ENCODE measurements at regions not wholly inside any gene's neighbourhood (a gene's known extent, or its start where the extent isn't known, plus 50 kb on each side); places are given as distances from the start of the nearest gene placed in this dataset.
"Not testable (repeated sequence)": the region's sequence is repeated elsewhere in the genome, so short reads cannot be mapped to it uniquely, and the experiment has no call there.

GRCh38 chr4:147217655-147218054, 263.2 kb upstream of the EDNRA start:
- no peaks in the 10 kb centered on the region for H3K9me3 ChIP-seq (ENCODE audit: control insufficient read depth in 1 of 2, low read length in 2 of 2)
- H3K9ac ChIP-seq (ENCODE audit: low read depth in 1 of 2, low read length in 2 of 2), result no peak overlapping the region
- no peaks in the 10 kb centered on the region for H3K36me3 ChIP-seq (ENCODE audit: control insufficient read depth in 1 of 2, insufficient read depth in 2 of 2, low read length in 2 of 2)
- H3K27me3 ChIP-seq (ENCODE audit: control insufficient read depth in 1 of 2, insufficient read depth in 2 of 2, low read length in 2 of 2), result no peaks in the 10 kb centered on the region
- no peaks in the 10 kb centered on the region for H3K4me1 ChIP-seq (ENCODE audit: control insufficient read depth in 1 of 2, insufficient read depth in 2 of 2, low read length in 2 of 2)
- no peak overlapping the region for H3K27ac ChIP-seq (ENCODE audit: low read depth, low read length)
- H3K4me3 ChIP-seq (ENCODE audit: low read depth in 1 of 2, low read length in 2 of 2), result no peak overlapping the region

- Histone ChIP-seq H3K9me3 (ENCODE audit: control insufficient read depth in 1 of 2, low read length in 2 of 2) (no peaks in the 10 kb centered on the region), H3K9ac (ENCODE audit: low read depth in 1 of 2, low read length in 2 of 2) (no peak overlapping the region), H3K4me3 (ENCODE audit: low read depth in 1 of 2, low read length in 2 of 2) (no peak overlapping the region), H3K36me3 (ENCODE audit: control insufficient read depth in 1 of 2, insufficient read depth in 2 of 2, low read length in 2 of 2) (no peaks in the 10 kb centered on the region), H3K27ac (ENCODE audit: low read depth, low read length) (no peak overlapping the region), H3K4me1 (ENCODE audit: control insufficient read depth in 1 of 2, insufficient read depth in 2 of 2, low read length in 2 of 2) (no peaks in the 10 kb centered on the region), H3K27me3 (ENCODE audit: control insufficient read depth in 1 of 2, insufficient read depth in 2 of 2, low read length in 2 of 2) (no peaks in the 10 kb centered on the region)
Measured at GRCh38 chr4:147219145-147219544, 261.8 kb upstream of the EDNRA start.

- no peaks in the 10 kb centered on the region for H3K4me1 ChIP-seq (ENCODE audit: control insufficient read depth in 1 of 2, insufficient read depth in 2 of 2, low read length in 2 of 2)
- H3K9ac ChIP-seq (ENCODE audit: low read depth in 1 of 2, low read length in 2 of 2), result no peak overlapping the region
- H3K27me3 ChIP-seq (ENCODE audit: control insufficient read depth in 1 of 2, insufficient read depth in 2 of 2, low read length in 2 of 2), result no peaks in the 10 kb centered on the region
- no peak overlapping the region for H3K27ac ChIP-seq (ENCODE audit: low read depth, low read length)
- no peaks in the 10 kb centered on the region for H3K36me3 ChIP-seq (ENCODE audit: control insufficient read depth in 1 of 2, insufficient read depth in 2 of 2, low read length in 2 of 2)
- no peak overlapping the region for H3K4me3 ChIP-seq (ENCODE audit: low read depth in 1 of 2, low read length in 2 of 2)
- H3K9me3 ChIP-seq (ENCODE audit: control insufficient read depth in 1 of 2, low read length in 2 of 2), result no peaks in the 10 kb centered on the region
Measured at GRCh38 chr4:147220833-147221232, 260.1 kb upstream of the EDNRA start.

GRCh38 chr4:147222906-147223305, 258.0 kb upstream of the EDNRA start:
- no peak overlapping the region for H3K27ac ChIP-seq (ENCODE audit: low read depth, low read length)
- no peaks in the 10 kb centered on the region for H3K9me3 ChIP-seq (ENCODE audit: control insufficient read depth in 1 of 2, low read length in 2 of 2)
- no peak overlapping the region for H3K9ac ChIP-seq (ENCODE audit: low read depth in 1 of 2, low read length in 2 of 2)
- no peaks in the 10 kb centered on the region for H3K4me1 ChIP-seq (ENCODE audit: control insufficient read depth in 1 of 2, insufficient read depth in 2 of 2, low read length in 2 of 2)
- no peak overlapping the region for H3K4me3 ChIP-seq (ENCODE audit: low read depth in 1 of 2, low read length in 2 of 2)
- H3K36me3 ChIP-seq (ENCODE audit: control insufficient read depth in 1 of 2, insufficient read depth in 2 of 2, low read length in 2 of 2), result no peaks in the 10 kb centered on the region
- no peaks in the 10 kb centered on the region for H3K27me3 ChIP-seq (ENCODE audit: control insufficient read depth in 1 of 2, insufficient read depth in 2 of 2, low read length in 2 of 2)

GRCh38 chr4:147223576-147223975, 257.3 kb upstream of the EDNRA start:
- Histone ChIP-seq H3K27ac (ENCODE audit: low read depth, low read length) (no peak overlapping the region), H3K9me3 (ENCODE audit: control insufficient read depth in 1 of 2, low read length in 2 of 2) (no peaks in the 10 kb centered on the region), H3K4me1 (ENCODE audit: control insufficient read depth in 1 of 2, insufficient read depth in 2 of 2, low read length in 2 of 2) (no peaks in the 10 kb centered on the region), H3K27me3 (ENCODE audit: control insufficient read depth in 1 of 2, insufficient read depth in 2 of 2, low read length in 2 of 2) (no peaks in the 10 kb centered on the region), H3K9ac (ENCODE audit: low read depth in 1 of 2, low read length in 2 of 2) (no peak overlapping the region), H3K36me3 (ENCODE audit: control insufficient read depth in 1 of 2, insufficient read depth in 2 of 2, low read length in 2 of 2) (no peaks in the 10 kb centered on the region), H3K4me3 (ENCODE audit: low read depth in 1 of 2, low read length in 2 of 2) (no peak overlapping the region)

- no peaks in the 10 kb centered on the region for H3K36me3 ChIP-seq (ENCODE audit: control insufficient read depth in 1 of 2, insufficient read depth in 2 of 2, low read length in 2 of 2)
- no peak overlapping the region for H3K4me3 ChIP-seq (ENCODE audit: low read depth in 1 of 2, low read length in 2 of 2)
- no peaks in the 10 kb centered on the region for H3K9me3 ChIP-seq (ENCODE audit: control insufficient read depth in 1 of 2, low read length in 2 of 2)
- no peak overlapping the region for H3K9ac ChIP-seq (ENCODE audit: low read depth in 1 of 2, low read length in 2 of 2)
- H3K4me1 ChIP-seq (ENCODE audit: control insufficient read depth in 1 of 2, insufficient read depth in 2 of 2, low read length in 2 of 2), result no peaks in the 10 kb centered on the region
- H3K27ac ChIP-seq (ENCODE audit: low read depth, low read length), result no peak overlapping the region
- no peaks in the 10 kb centered on the region for H3K27me3 ChIP-seq (ENCODE audit: control insufficient read depth in 1 of 2, insufficient read depth in 2 of 2, low read length in 2 of 2)
Measured at GRCh38 chr4:147236806-147237205, 244.1 kb upstream of the EDNRA start.

GRCh38 chr4:147244786-147245185, 236.1 kb upstream of the EDNRA start:
- Histone ChIP-seq H3K27me3 (ENCODE audit: control insufficient read depth in 1 of 2, insufficient read depth in 2 of 2, low read length in 2 of 2) (no peaks in the 10 kb centered on the region), H3K4me1 (ENCODE audit: control insufficient read depth in 1 of 2, insufficient read depth in 2 of 2, low read length in 2 of 2) (no peaks in the 10 kb centered on the region), H3K9me3 (ENCODE audit: control insufficient read depth in 1 of 2, low read length in 2 of 2) (no peaks in the 10 kb centered on the region), H3K9ac (ENCODE audit: low read depth in 1 of 2, low read length in 2 of 2) (no peak overlapping the region), H3K27ac (ENCODE audit: low read depth, low read length) (no peak overlapping the region), H3K4me3 (ENCODE audit: low read depth in 1 of 2, low read length in 2 of 2) (no peak overlapping the region), H3K36me3 (ENCODE audit: control insufficient read depth in 1 of 2, insufficient read depth in 2 of 2, low read length in 2 of 2) (no peaks in the 10 kb centered on the region)

GRCh38 chr4:147246096-147246495, 234.8 kb upstream of the EDNRA start:
- Histone ChIP-seq H3K4me1 (ENCODE audit: control insufficient read depth in 1 of 2, insufficient read depth in 2 of 2, low read length in 2 of 2) (no peaks in the 10 kb centered on the region), H3K27ac (ENCODE audit: low read depth, low read length) (no peak overlapping the region), H3K9ac (ENCODE audit: low read depth in 1 of 2, low read length in 2 of 2) (no peak overlapping the region), H3K9me3 (ENCODE audit: control insufficient read depth in 1 of 2, low read length in 2 of 2) (no peaks in the 10 kb centered on the region), H3K36me3 (ENCODE audit: control insufficient read depth in 1 of 2, insufficient read depth in 2 of 2, low read length in 2 of 2) (no peaks in the 10 kb centered on the region), H3K27me3 (ENCODE audit: control insufficient read depth in 1 of 2, insufficient read depth in 2 of 2, low read length in 2 of 2) (no peaks in the 10 kb centered on the region), H3K4me3 (ENCODE audit: low read depth in 1 of 2, low read length in 2 of 2) (no peak overlapping the region)

GRCh38 chr4:147246528-147246927, 234.4 kb upstream of the EDNRA start:
- not testable (repeated sequence) for H3K36me3 ChIP-seq (ENCODE audit: control insufficient read depth in 1 of 2, insufficient read depth in 2 of 2, low read length in 2 of 2); H3K9ac ChIP-seq (ENCODE audit: low read depth in 1 of 2, low read length in 2 of 2); H3K9me3 ChIP-seq (ENCODE audit: control insufficient read depth in 1 of 2, low read length in 2 of 2); H3K27me3 ChIP-seq (ENCODE audit: control insufficient read depth in 1 of 2, insufficient read depth in 2 of 2, low read length in 2 of 2); H3K27ac ChIP-seq (ENCODE audit: low read depth, low read length); H3K4me3 ChIP-seq (ENCODE audit: low read depth in 1 of 2, low read length in 2 of 2); H3K4me1 ChIP-seq (ENCODE audit: control insufficient read depth in 1 of 2, insufficient read depth in 2 of 2, low read length in 2 of 2)

- no peak overlapping the region for H3K9ac ChIP-seq (ENCODE audit: low read depth in 1 of 2, low read length in 2 of 2)
- H3K4me3 ChIP-seq (ENCODE audit: low read depth in 1 of 2, low read length in 2 of 2), result no peak overlapping the region
- no peak overlapping the region for H3K27ac ChIP-seq (ENCODE audit: low read depth, low read length)
- no peaks in the 10 kb centered on the region for H3K9me3 ChIP-seq (ENCODE audit: control insufficient read depth in 1 of 2, low read length in 2 of 2)
- H3K4me1 ChIP-seq (ENCODE audit: control insufficient read depth in 1 of 2, insufficient read depth in 2 of 2, low read length in 2 of 2), result no peaks in the 10 kb centered on the region
- no peaks in the 10 kb centered on the region for H3K36me3 ChIP-seq (ENCODE audit: control insufficient read depth in 1 of 2, insufficient read depth in 2 of 2, low read length in 2 of 2)
- no peaks in the 10 kb centered on the region for H3K27me3 ChIP-seq (ENCODE audit: control insufficient read depth in 1 of 2, insufficient read depth in 2 of 2, low read length in 2 of 2)
Measured at GRCh38 chr4:147247579-147247978, 233.3 kb upstream of the EDNRA start.

GRCh38 chr4:147250062-147250461, 230.8 kb upstream of the EDNRA start:
- no peaks in the 10 kb centered on the region for H3K36me3 ChIP-seq (ENCODE audit: control insufficient read depth in 1 of 2, insufficient read depth in 2 of 2, low read length in 2 of 2)
- no peaks in the 10 kb centered on the region for H3K9me3 ChIP-seq (ENCODE audit: control insufficient read depth in 1 of 2, low read length in 2 of 2)
- H3K27me3 ChIP-seq (ENCODE audit: control insufficient read depth in 1 of 2, insufficient read depth in 2 of 2, low read length in 2 of 2), result no peaks in the 10 kb centered on the region
- H3K4me1 ChIP-seq (ENCODE audit: control insufficient read depth in 1 of 2, insufficient read depth in 2 of 2, low read length in 2 of 2), result no peaks in the 10 kb centered on the region
- no peak overlapping the region for H3K4me3 ChIP-seq (ENCODE audit: low read depth in 1 of 2, low read length in 2 of 2)
- no peak overlapping the region for H3K27ac ChIP-seq (ENCODE audit: low read depth, low read length)
- no peak overlapping the region for H3K9ac ChIP-seq (ENCODE audit: low read depth in 1 of 2, low read length in 2 of 2)

Data from duodenal mucosa (tissue), 2 donors.